Fibroblast of lung (primary cell): ENCODE measurements at regions not wholly inside any gene's neighbourhood (a gene's known extent, or its start where the extent isn't known, plus 50 kb on each side); places are given as distances from the start of the nearest gene placed in this dataset.

Experiments used
- DNase-seq, 2 donors: peaks; one replicate each; pipeline versions ENCODE4 v3.0.0 to v3.0.0-alpha.2; 2010; ENCODE audit warnings: low read depth in 2 of 2
- H2AFZ ChIP-seq: 2 replicates; pipeline ENCODE4 v1.5.1; 2012; ENCODE audit warnings: low read length, control low read depth, inconsistent platforms
- H3K27ac ChIP-seq: 2 replicates; pipeline ENCODE4 v1.5.1; 2011; ENCODE audit warnings: low read length, control low read depth; ENCODE audit not compliant: insufficient read depth
- H3K27me3 ChIP-seq: 2 replicates; pipeline ENCODE4 v1.5.1; 2011; ENCODE audit warnings: mild to moderate bottlenecking, low read length; ENCODE audit not compliant: control insufficient read depth, insufficient read depth
- H3K36me3 ChIP-seq: 2 replicates; pipeline ENCODE4 v1.5.1; 2011; ENCODE audit warnings: low read length; ENCODE audit not compliant: control insufficient read depth, insufficient read depth
- H3K4me1 ChIP-seq: 2 replicates; pipeline ENCODE4 v1.5.1; 2011; ENCODE audit warnings: low read length; ENCODE audit not compliant: control insufficient read depth, insufficient read depth; ENCODE audit errors: extremely low read depth
- H3K4me2 ChIP-seq: 2 replicates; pipeline ENCODE4 v1.5.1; 2011; ENCODE audit warnings: low read length, control low read depth; ENCODE audit not compliant: insufficient read depth; ENCODE audit errors: extremely low read depth
- H3K4me3 ChIP-seq, 4 experiments: fragments of 200-600 bp in 1 of 4; sonication (generic) in 1 of 4; replicated peaks in 1 of 4; 2 replicates each; pipeline ENCODE4 v1.5.1; 2011 to 2016; ENCODE audit warnings: low read length in 4 of 4, low read depth in 3 of 4, mild to moderate bottlenecking in 3 of 4, control low read depth in 2 of 4, inconsistent platforms in 1 of 4, mixed read lengths in 1 of 4; ENCODE audit not compliant: insufficient read depth in 1 of 4; ENCODE audit errors: control extremely low read depth in 1 of 4
- H3K79me2 ChIP-seq: 2 replicates; pipeline ENCODE4 v1.5.1; 2012; ENCODE audit warnings: mild to moderate bottlenecking, low read length, inconsistent platforms; ENCODE audit not compliant: control insufficient read depth, insufficient read depth
- H3K9ac ChIP-seq: 2 replicates; pipeline ENCODE4 v1.5.1; 2011; ENCODE audit warnings: mild to moderate bottlenecking, low read length, control low read depth; ENCODE audit not compliant: insufficient read depth
- H3K9me3 ChIP-seq: 2 replicates; pipeline ENCODE4 v1.5.1; 2012; ENCODE audit warnings: low read depth, low read length; ENCODE audit not compliant: control insufficient read depth, insufficient read depth
- H4K20me1 ChIP-seq: 2 replicates; pipeline ENCODE4 v1.5.1; 2011; ENCODE audit warnings: low read length; ENCODE audit not compliant: control insufficient read depth, insufficient read depth; ENCODE audit errors: extremely low read depth
- CTCF ChIP-seq, 2 donors: IDR thresholded peaks in 1 of 2; conservative IDR thresholded peaks in 1 of 2; 1 replicate in 1 of 2; 2 replicates in 1 of 2; pipeline ENCODE4 v1.5.1; 2011 to 2012; ENCODE audit warnings: low read length in 2 of 2, control low read depth in 1 of 2, inconsistent platforms in 1 of 2, low read depth in 1 of 2, mild to moderate bottlenecking in 1 of 2
- EZH2 ChIP-seq: IDR thresholded peaks from 2 replicates; pipeline ENCODE4 v1.5.1; 2012; ENCODE audit warnings: low read length, control low read depth, mild to moderate bottlenecking; ENCODE audit errors: missing control alignments

- peak; percentile 41 to 61 for DNase-seq
- H3K4me2 ChIP-seq = no peak overlapping the region
Observed at GRCh38 chr21:16837321-16837720, 675.5 kb upstream of the CXADR start.

GRCh38 chr21:16837721-16838120, 675.1 kb upstream of the CXADR start:
- H3K36me3 ChIP-seq = no peaks in the 10 kb centered on the region
- no peak overlapping the region for H3K4me2 ChIP-seq
- no peaks in the 10 kb centered on the region for H4K20me1 ChIP-seq
- H3K9ac ChIP-seq = no peak overlapping the region
- H3K27me3 ChIP-seq = no peaks in the 10 kb centered on the region
- H3K79me2 ChIP-seq = no peaks in the 10 kb centered on the region
- H3K4me3 ChIP-seq = no peak overlapping the region
- H3K27ac ChIP-seq = no peak overlapping the region
- TF ChIP-seq CTCF (conservative IDR thresholded peaks at IDR 0.05 in 1 of 2, IDR thresholded peaks at IDR 0.05 in 1 of 2; ENCODE audit: low read depth in 1 of 2, low read length in 2 of 2) (no peak), EZH2 (no peak)
- H3K4me1 ChIP-seq = no peaks in the 10 kb centered on the region
- no peak overlapping the region for H2AFZ ChIP-seq
- no peak for DNase-seq
- H3K9me3 ChIP-seq = no peaks in the 10 kb centered on the region

More at GRCh38 chr21:16837321-16837720, 675.5 kb upstream of the CXADR start:
- H3K4me1 ChIP-seq = no peaks in the 10 kb centered on the region
- no peaks in the 10 kb centered on the region for H4K20me1 ChIP-seq
- no peak overlapping the region for H2AFZ ChIP-seq
- H3K27me3 ChIP-seq = no peaks in the 10 kb centered on the region
- no peaks in the 10 kb centered on the region for H3K36me3 ChIP-seq
- H3K9me3 ChIP-seq = no peaks in the 10 kb centered on the region
- no peak for TF ChIP-seq CTCF (conservative IDR thresholded peaks at IDR 0.05 in 1 of 2, IDR thresholded peaks at IDR 0.05 in 1 of 2; ENCODE audit: low read depth in 1 of 2, low read length in 2 of 2)
- no peak overlapping the region for H3K27ac ChIP-seq
- no peak overlapping the region for H3K9ac ChIP-seq
- no peaks in the 10 kb centered on the region for H3K79me2 ChIP-seq
- H3K4me3 ChIP-seq = no peak overlapping the region

- no peaks in the 10 kb centered on the region for H3K36me3 ChIP-seq
- no peaks in the 10 kb centered on the region for H4K20me1 ChIP-seq
- H3K9me3 ChIP-seq = no peaks in the 10 kb centered on the region
- H2AFZ ChIP-seq = no peak overlapping the region
- DNase-seq = peak; percentile 52 to 57
- no peak overlapping the region for H3K9ac ChIP-seq
- no peaks in the 10 kb centered on the region for H3K27me3 ChIP-seq
- no peaks in the 10 kb centered on the region for H3K79me2 ChIP-seq
- H3K4me2 ChIP-seq = no peak overlapping the region
- H3K4me1 ChIP-seq = no peaks in the 10 kb centered on the region
- no peak for TF ChIP-seq EZH2
- TF ChIP-seq CTCF (conservative IDR thresholded peaks at IDR 0.05 in 1 of 2, IDR thresholded peaks at IDR 0.05 in 1 of 2; ENCODE audit: low read depth in 1 of 2, low read length in 2 of 2) = no peak
- no peak overlapping the region for H3K27ac ChIP-seq
- H3K4me3 ChIP-seq = no peak overlapping the region
Observed at GRCh38 chr21:16838331-16838730, 674.5 kb upstream of the CXADR start.
